DMS53 (cell line): ENCODE measurements at regions not wholly inside any gene's neighbourhood (a gene's known extent, or its start where the extent isn't known, plus 50 kb on each side); places are given as distances from the start of the nearest gene placed in this dataset.
"Not testable (repeated sequence)": the region's sequence is repeated elsewhere in the genome, so short reads cannot be mapped to it uniquely, and the experiment has no call there.

Experiments used
- DNase-seq: peaks from one replicate; lab custom pipeline; 2025; lab: John Stamatoyannopoulos, UW

- no peak for DNase-seq
These were observed 1748.6 kb downstream of the BRINP3 start for GRCh38 chr1:188729039-188729438.

- DNase-seq: no peak
These were observed 1742.1 kb downstream of the BRINP3 start for GRCh38 chr1:188735567-188735966.

- DNase-seq: not testable (repeated sequence)
These were observed 1728.4 kb downstream of the BRINP3 start for GRCh38 chr1:188749275-188749674.

DNA sequence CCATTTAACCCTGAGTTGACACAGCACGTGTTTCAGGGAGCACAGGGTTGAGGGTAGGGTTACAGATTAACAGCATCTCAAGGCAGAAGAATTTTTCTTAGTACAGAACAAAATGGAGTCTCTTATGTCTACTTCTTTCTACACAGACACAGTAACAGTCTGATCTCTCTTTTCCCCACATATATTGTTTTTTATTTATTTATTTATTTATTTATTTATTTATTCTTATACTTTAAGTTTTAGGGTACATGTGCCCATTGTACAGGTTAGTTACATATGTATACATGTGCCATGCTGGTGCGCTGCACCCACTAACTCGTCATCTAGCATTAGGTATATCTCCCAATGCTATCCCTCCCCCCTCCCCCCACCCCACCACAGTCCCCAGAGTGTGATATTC lies 1725.6 kb downstream of the BRINP3 start:
- DNase-seq: not testable (repeated sequence)

- DNase-seq: not testable (repeated sequence)
These were observed 1719.9 kb downstream of the BRINP3 start for GRCh38 chr1:188757747-188758146.

DNA sequence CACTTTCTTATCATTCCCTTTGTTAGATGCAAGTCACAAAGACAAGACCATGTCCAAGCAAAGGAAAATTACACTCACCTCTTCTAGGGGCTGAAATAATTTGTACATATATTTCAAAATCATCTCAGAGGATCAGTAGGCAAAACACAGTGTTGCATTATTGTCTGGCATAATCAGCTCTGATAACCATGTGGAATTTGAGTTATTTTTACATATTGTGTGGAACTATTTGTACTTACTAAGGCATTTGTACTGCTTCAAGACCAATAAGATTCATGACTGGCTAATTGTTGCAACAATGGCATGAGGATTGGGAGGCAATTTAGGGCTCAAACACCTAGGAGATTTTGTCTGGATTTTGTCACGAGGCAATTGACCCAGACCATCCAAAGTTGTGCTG lies 1716.4 kb downstream of the BRINP3 start:
- no peak for DNase-seq

- DNase-seq: no peak
These were observed 1715.4 kb downstream of the BRINP3 start for GRCh38 chr1:188762166-188762743.

DNA sequence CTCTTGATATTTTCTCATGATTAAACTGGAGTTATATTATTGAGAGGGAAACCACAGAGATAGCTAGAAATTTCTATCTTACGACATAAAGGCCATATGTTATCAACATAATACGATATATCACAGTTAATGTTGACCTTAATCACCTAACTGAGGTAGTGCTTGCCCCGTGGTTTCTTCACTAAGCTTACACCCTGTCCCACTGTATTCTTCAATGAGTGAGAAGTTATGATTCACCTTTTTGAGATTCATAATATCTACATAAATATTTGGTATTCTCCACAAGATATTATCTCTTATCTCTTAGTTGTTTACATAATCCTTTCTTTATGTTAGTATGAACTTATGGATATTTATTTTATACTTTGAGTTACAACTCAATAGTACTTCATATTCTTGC lies 1714.1 kb downstream of the BRINP3 start:
- DNase-seq: peak; percentile 7

- DNase-seq: no peak
These were observed 1708.5 kb downstream of the BRINP3 start for GRCh38 chr1:188769181-188769580.

GRCh38 chr1:188769936-188770335 lies 1707.7 kb downstream of the BRINP3 start:
- DNase-seq: peak; percentile 66

GRCh38 chr1:188778578-188778977 lies 1699.1 kb downstream of the BRINP3 start:
- DNase-seq: peak; percentile 36

DNA sequence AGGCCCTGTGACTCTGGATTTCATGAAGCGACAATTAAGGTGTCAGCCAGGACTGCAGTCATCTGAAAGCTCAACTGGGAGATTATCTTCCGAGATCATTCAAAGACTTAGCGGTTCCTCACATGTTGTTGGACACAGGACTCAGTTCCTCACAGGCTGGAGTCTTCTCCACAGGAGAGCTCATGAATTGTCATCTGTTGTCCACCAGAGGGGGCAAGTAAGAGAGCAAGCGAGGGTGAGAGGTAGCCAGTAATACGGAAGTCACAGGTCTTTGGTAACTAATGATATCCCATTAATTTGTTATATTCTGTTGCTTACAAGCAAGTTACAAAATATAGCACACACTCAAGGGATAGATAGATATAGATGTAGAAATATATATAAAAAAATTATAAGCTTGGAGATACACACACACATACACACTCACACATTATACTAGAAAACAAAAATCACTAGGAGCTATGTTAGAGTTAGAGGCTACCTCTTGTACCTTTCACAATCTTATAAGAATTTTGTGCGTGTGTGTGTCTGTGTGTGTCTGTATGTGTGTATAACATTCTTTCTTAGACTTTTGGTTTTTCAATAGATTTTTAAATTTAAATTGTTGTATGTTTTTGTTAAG lies 1695.3 kb downstream of the BRINP3 start:
- DNase-seq: peak; percentile 91

GRCh38 chr1:188794969-188795368 lies 1682.7 kb downstream of the BRINP3 start:
- DNase-seq: no peak

- DNase-seq: not testable (repeated sequence)
These were observed 1665.5 kb downstream of the BRINP3 start for GRCh38 chr1:188812153-188812552.

DNA sequence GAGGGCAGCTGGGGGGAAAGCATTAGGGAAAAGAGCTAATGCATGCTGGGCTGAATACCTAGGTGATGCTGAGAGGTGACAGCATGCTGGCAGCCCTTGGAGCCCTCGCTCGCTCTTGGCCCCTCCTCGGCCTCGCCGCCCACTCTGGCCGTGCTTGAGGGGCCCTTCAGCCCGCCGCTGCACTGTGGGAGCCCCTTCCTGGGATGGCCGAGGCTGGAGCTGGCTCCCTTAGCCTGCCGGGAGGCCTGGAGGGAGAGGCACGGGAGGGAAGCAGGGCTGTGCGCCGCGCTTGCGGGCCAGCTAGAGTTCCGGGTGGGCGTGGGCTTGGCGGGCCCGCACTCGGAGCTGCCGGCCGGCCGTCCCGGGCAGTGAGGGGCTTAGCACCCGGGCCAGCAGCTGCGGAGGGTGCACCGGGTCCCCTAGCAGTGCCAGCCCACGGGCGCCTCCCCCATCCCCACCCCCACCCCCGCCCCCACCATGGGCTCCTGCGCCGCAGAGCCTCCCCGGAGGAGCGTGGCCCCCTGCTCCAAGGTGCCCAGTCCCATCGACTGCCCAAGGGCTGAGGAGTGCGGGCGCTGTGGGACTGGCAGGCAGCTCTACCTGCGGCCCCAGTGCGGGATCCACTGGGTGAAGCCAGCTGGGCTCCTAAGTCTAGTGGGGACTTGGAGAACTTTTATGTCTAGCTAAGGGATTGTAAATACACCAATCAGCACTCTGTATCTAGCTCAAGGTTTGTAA lies 1664.7 kb downstream of the BRINP3 start:
- DNase-seq: not testable (repeated sequence)

- no peak for DNase-seq
These were observed 1659.8 kb downstream of the BRINP3 start for GRCh38 chr1:188817814-188818213.

DNA sequence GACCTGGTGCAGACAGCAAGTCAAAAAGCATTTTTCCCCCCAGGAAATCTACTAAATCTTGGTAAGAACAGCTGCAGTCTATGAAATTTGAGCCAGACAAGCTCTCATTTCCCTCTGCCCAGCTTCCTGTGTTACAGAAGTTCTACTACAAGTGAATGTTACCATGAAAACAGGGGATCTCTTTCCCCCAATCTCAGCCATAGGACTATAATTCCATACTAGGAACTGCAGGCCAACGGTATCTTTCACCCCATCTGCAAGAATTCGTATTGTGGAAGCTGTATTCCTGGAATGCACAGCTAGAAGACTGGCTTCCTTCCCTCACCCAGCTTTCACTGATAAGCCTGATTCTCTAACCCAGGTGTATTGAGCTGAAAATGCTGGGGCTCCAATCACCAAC lies 1655.4 kb downstream of the BRINP3 start:
- DNase-seq: peak; percentile 52

DNA sequence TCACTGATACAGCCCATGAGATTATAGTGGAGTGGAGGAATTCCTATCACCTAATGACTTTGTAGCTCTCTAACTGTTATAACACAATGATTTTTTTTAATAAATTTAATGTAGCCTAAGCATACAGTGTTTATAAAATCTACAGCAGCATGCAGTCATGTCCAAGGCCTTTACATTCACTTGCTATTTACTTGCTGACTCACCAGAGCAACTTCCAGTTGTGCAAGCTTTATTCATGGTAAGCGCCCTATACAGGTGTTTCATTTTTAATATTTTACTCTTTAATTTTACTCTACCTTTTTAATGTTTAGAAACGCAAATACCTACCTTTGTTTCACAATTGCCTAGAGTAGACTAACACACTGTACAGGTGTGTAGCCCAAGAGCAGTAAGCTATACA lies 1652.2 kb downstream of the BRINP3 start:
- DNase-seq: peak; percentile 60

GRCh38 chr1:188826800-188827199 lies 1650.9 kb downstream of the BRINP3 start:
- DNase-seq: no peak

DNA sequence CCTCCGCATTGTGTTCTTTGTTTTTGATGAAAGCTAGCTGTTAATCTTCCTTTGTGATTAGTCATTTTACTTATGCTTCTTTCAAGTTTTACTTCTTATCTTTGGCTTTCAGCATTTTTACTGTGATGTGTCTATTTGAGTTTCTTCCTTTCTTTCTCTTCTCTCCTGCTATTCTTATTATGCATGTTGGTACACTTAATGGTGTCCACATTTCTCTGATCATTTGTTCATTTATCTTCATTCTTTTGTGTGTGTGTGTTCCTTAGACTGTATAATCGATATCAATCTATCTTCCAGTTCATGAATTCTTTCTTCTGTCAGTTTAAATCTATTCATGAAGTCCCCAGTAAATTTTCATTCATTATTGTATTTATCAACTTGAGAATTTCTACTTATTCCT lies 1650.3 kb downstream of the BRINP3 start:
- DNase-seq: no peak

DNA sequence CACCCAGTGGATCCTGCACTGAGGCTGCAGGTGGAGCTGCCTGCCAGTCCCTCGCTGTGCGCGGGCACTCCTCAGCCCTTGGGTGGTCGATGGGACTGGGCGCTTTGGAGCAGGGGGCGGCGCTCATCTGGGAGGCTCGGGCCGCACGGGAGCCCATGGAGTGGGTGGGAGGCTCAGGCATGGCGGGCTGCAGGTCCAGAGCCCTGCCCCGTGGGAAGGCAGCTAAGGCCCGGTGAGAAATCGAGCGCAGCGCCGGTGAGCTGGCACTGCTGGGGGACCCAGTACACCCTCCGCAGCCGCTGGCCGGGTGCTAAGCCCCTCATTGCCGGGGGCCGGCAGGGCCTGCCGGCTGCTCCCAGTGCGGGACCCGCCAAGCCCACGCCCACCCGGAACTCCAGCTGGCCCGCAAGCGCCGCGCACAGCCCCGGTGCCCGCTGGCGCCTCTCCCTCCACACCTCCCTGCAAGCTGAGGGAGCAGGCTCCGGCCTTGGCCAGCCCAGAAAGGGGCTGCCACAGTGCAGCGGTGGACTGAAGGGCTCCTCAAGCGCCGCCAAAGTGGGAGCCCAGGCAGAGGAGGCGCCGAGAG lies 1636.5 kb downstream of the BRINP3 start:
- DNase-seq: not testable (repeated sequence)

- no peak for DNase-seq
These were observed 1631.2 kb downstream of the BRINP3 start for GRCh38 chr1:188846468-188846867.

DNA sequence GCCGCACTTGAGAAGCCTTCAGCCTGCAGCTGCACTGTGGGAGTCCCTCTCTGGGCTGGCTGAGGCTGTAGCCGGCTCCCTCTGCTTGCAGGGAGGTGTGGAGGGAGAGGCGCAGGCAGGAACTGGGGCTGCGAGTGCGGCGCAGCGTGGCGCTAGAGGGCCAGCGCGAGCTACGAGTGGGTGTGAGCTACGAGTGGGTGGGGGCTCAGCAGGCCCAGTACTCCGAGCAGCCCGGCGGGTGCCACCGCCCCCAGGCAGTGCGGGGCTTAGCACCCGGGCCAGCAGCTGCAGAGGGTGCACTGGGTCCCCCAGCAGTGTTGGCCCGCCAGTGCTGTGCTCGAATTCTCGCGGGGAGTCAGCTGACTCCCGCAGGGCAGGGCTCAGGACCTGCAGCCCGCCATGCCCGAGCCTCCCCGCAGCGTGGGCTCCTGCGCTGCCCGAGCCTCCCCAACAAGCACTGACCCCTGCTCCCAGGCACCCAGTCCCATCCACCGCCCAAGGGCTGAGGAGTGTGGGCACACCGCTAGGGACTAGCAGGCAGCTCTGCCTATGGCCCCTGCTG lies 1620.1 kb downstream of the BRINP3 start:
- DNase-seq: no peak
